Liver (tissue), 3 donors: ENCODE measurements at regions not wholly inside any gene's neighbourhood (a gene's known extent, or its start where the extent isn't known, plus 50 kb on each side); places are given as distances from the start of the nearest gene placed in this dataset.
"Not testable (repeated sequence)": the region's sequence is repeated elsewhere in the genome, so short reads cannot be mapped to it uniquely, and the experiment has no call there.

ENCODE experiments used
- EGR1 ChIP-seq, 2 donors: IDR thresholded peaks; 2 replicates each; pipeline ENCODE4 v1.6.1; 2016 to 2018; ENCODE audit warnings: antibody characterized with exemption in 2 of 2, low read depth in 2 of 2
- FOXA1 ChIP-seq: IDR thresholded peaks from 2 replicates; pipeline ENCODE4 v1.6.1; 2016; ENCODE audit warnings: antibody characterized with exemption
- GABPA ChIP-seq, 2 donors: IDR thresholded peaks in 1 of 2; conservative IDR thresholded peaks in 1 of 2; 2 replicates each; pipeline ENCODE4 v1.6.1; 2016; ENCODE audit warnings: antibody characterized with exemption in 2 of 2, mild to moderate bottlenecking in 1 of 2, moderate library complexity in 1 of 2
- NR2F2 ChIP-seq: IDR thresholded peaks from 2 replicates; pipeline ENCODE4 v1.6.1; 2016; ENCODE audit warnings: antibody characterized with exemption
- RAD21 ChIP-seq, 2 donors: IDR thresholded peaks; 2 replicates each; pipeline ENCODE4 v1.6.1; 2016; ENCODE audit warnings: antibody characterized with exemption in 2 of 2, mild to moderate bottlenecking in 2 of 2
- RXRA ChIP-seq, 2 donors: IDR thresholded peaks; 2 replicates each; pipeline ENCODE4 v1.6.1; 2017 to 2018; ENCODE audit warnings: antibody characterized with exemption in 2 of 2, mild to moderate bottlenecking in 1 of 2
- SP1 ChIP-seq: IDR thresholded peaks from 2 replicates; pipeline ENCODE4 v1.6.1; 2018; ENCODE audit warnings: antibody characterized with exemption, mild to moderate bottlenecking
- TAF1 ChIP-seq: conservative IDR thresholded peaks from 2 replicates; pipeline ENCODE4 v1.6.1; 2016; ENCODE audit warnings: antibody characterized with exemption, mild to moderate bottlenecking
- YY1 ChIP-seq: IDR thresholded peaks from 2 replicates; pipeline ENCODE4 v1.6.1; 2016; ENCODE audit warnings: antibody characterized with exemption, mild to moderate bottlenecking
- TF ChIP-seq, protein P1 (sequence below): fragments of 150-350 bp; IDR thresholded peaks from 2 replicates; pipeline ENCODE4 v1.5.1; 2017; ENCODE audit warnings: improper control_type of control experiment, low read depth, low read length; ENCODE audit not compliant: missing input control
- TF ChIP-seq, protein P2 (sequence below): IDR thresholded peaks from 2 replicates; pipeline ENCODE4 v1.6.1; 2016; ENCODE audit warnings: antibody characterized with exemption, mild to moderate bottlenecking
- TF ChIP-seq, protein P3 (sequence below): IDR thresholded peaks from 2 replicates; pipeline ENCODE4 v1.6.1; 2016; ENCODE audit warnings: antibody characterized with exemption
- donor health status: healthy.
- donor health status: healthy.

DNA sequence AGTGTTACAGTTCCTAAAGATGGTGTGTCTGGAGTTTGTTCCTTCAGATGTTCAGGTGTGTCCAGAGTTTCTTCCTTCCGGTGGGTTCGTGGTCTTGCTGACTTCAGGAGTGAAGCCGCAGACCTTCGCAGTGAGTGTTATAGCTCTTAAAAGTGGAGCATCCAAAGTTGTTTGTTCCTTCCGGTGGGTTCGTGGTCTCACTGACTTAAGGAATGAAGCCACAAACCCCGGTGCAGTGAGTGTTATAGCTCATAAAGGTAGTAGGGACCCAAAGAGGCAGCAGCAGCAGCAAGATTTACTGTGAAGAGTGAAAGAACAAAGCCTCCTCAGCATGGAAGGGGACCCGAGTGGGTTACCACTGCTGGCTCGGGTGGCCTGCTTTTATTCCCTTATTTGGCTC lies 90.6 kb upstream of the CST7 start:
- TF ChIP-seq TAF1; SP1; YY1; RXRA (IDR thresholded peaks at IDR 0.05); RAD21 (IDR thresholded peaks at IDR 0.05); NR2F2; EGR1 (IDR thresholded peaks at IDR 0.05; ENCODE audit: low read depth in 2 of 2); FOXA1; GABPA (IDR thresholded peaks at IDR 0.05 in 1 of 2, conservative IDR thresholded peaks at IDR 0.05 in 1 of 2): not testable (repeated sequence)
- TF ChIP-seq, protein P1, sequence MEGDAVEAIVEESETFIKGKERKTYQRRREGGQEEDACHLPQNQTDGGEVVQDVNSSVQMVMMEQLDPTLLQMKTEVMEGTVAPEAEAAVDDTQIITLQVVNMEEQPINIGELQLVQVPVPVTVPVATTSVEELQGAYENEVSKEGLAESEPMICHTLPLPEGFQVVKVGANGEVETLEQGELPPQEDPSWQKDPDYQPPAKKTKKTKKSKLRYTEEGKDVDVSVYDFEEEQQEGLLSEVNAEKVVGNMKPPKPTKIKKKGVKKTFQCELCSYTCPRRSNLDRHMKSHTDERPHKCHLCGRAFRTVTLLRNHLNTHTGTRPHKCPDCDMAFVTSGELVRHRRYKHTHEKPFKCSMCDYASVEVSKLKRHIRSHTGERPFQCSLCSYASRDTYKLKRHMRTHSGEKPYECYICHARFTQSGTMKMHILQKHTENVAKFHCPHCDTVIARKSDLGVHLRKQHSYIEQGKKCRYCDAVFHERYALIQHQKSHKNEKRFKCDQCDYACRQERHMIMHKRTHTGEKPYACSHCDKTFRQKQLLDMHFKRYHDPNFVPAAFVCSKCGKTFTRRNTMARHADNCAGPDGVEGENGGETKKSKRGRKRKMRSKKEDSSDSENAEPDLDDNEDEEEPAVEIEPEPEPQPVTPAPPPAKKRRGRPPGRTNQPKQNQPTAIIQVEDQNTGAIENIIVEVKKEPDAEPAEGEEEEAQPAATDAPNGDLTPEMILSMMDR, result not testable (repeated sequence)
- TF ChIP-seq, protein P2, sequence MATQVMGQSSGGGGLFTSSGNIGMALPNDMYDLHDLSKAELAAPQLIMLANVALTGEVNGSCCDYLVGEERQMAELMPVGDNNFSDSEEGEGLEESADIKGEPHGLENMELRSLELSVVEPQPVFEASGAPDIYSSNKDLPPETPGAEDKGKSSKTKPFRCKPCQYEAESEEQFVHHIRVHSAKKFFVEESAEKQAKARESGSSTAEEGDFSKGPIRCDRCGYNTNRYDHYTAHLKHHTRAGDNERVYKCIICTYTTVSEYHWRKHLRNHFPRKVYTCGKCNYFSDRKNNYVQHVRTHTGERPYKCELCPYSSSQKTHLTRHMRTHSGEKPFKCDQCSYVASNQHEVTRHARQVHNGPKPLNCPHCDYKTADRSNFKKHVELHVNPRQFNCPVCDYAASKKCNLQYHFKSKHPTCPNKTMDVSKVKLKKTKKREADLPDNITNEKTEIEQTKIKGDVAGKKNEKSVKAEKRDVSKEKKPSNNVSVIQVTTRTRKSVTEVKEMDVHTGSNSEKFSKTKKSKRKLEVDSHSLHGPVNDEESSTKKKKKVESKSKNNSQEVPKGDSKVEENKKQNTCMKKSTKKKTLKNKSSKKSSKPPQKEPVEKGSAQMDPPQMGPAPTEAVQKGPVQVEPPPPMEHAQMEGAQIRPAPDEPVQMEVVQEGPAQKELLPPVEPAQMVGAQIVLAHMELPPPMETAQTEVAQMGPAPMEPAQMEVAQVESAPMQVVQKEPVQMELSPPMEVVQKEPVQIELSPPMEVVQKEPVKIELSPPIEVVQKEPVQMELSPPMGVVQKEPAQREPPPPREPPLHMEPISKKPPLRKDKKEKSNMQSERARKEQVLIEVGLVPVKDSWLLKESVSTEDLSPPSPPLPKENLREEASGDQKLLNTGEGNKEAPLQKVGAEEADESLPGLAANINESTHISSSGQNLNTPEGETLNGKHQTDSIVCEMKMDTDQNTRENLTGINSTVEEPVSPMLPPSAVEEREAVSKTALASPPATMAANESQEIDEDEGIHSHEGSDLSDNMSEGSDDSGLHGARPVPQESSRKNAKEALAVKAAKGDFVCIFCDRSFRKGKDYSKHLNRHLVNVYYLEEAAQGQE, result not testable (repeated sequence)
- TF ChIP-seq, protein P3, sequence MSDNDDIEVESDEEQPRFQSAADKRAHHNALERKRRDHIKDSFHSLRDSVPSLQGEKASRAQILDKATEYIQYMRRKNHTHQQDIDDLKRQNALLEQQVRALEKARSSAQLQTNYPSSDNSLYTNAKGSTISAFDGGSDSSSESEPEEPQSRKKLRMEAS, result not testable (repeated sequence)
